ENCODE measurements at regions not wholly inside any gene's neighbourhood (a gene's known extent, or its start where the extent isn't known, plus 50 kb on each side); places are given as distances from the start of the nearest gene placed in this dataset.

DNA sequence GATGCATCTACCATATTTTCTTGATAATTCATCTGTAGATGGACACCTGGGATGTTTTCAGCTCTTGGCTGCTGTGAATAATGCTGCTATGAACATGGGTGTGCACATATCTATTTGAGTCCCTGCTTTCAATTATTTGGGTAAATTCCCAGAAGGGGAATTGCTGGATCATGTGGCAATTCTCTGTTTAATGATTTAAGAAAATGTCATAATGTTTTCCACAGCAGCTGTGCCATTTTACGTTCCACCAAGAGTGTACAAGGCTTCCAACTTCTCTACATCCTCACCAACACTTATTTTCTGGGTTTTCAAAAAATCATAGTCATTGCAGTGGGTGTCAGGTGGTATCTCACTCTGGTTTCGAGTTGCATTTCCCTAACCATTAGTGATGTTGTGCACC lies 64.4 kb downstream of the NSMCE3 start:
- Histone ChIP-seq H3K4me2 (ENCODE audit: insufficient read depth, insufficient read length, low read length) (no peak overlapping the region), H3T11ph (ENCODE audit: low read length) (no peak overlapping the region), H3K79me2 (ENCODE audit: insufficient read depth, low read length) (no peaks in the 10 kb centered on the region), H4K20me1 (ENCODE audit: control insufficient read depth, insufficient read depth, insufficient read length) (no peaks in the 10 kb centered on the region), H3K9me3 (ENCODE audit: control insufficient read depth, low read depth, low read length) (no peaks in the 10 kb centered on the region), H2BK15ac (ENCODE audit: low read depth, low read length) (no peak overlapping the region), H3K23me2 (ENCODE audit: insufficient read length, low read depth, low read length, poor library complexity, severe bottlenecking) (no peaks in the 10 kb centered on the region), H2BK5ac (ENCODE audit: insufficient read length, low read length) (no peak overlapping the region), H2AFZ (ENCODE audit: low read length) (no peak overlapping the region), H3K27ac (ENCODE audit: insufficient read length, low read depth, low read length) (no peak overlapping the region), H4K91ac (ENCODE audit: insufficient read length, low read depth, low read length) (no peak overlapping the region), H4K8ac (replicated peaks; ENCODE audit: insufficient read length, low read depth, low read length) (no peak overlapping the region), H3K14ac (ENCODE audit: insufficient read depth, low read length) (no peak overlapping the region), H3K27me3 (ENCODE audit: insufficient read depth, low read length) (no peaks in the 10 kb centered on the region), H3K18ac (ENCODE audit: insufficient read length, low read depth, low read length) (no peak overlapping the region), H3K9ac (ENCODE audit: extremely low read depth, insufficient read length, low read length) (no peak overlapping the region), H2BK120ac (ENCODE audit: low read depth, low read length, poor library complexity, severe bottlenecking) (no peak overlapping the region), H2AK5ac (ENCODE audit: insufficient read length, low read length) (no peak overlapping the region), H2BK20ac (ENCODE audit: low read depth, low read length, poor library complexity, severe bottlenecking) (no peak overlapping the region), H3K4me1 (ENCODE audit: insufficient read depth, low read length) (peaks cover 2% of the 10 kb centered on the region; the same call in 1 of the 2 replicates), H3K56ac (ENCODE audit: insufficient read length, low read depth, low read length) (no peak overlapping the region), H2BK12ac (ENCODE audit: insufficient read length, low read depth, low read length) (no peak overlapping the region), H3K23ac (ENCODE audit: insufficient read length, low read depth, low read length) (no peak overlapping the region), H4K5ac (ENCODE audit: insufficient read length, low read depth, low read length) (no peak overlapping the region), H3K79me1 (ENCODE audit: insufficient read depth, low read depth, low read length, poor library complexity, severe bottlenecking) (no peaks in the 10 kb centered on the region), H3K4ac (ENCODE audit: low read depth, low read length) (no peak overlapping the region)
- Mint-ChIP-seq H3K27ac (no peak overlapping the region; a peak in 1 of 7 replicates), H3K4me1 (peaks cover 5 to 17% of the 10 kb centered on the region in 2 experiments; a peak in 3 of 4 replicates), H3K36me3 (ENCODE audit: insufficient read depth in 1 of 3, low read depth in 3 of 3) (no peaks in the 10 kb centered on the region), H3K27me3 (ENCODE audit: low read depth) (no peaks in the 10 kb centered on the region; the same call in 1 of the 2 replicates), H3K4me3 (no peak overlapping the region), H3K9me3 (peaks cover 3% of the 10 kb centered on the region in 2 experiments; a peak in 3 of 5 replicates)
- WGBS (ENCODE audit: extremely low coverage, insufficient read length, low lambda C conversion rate): no CpG with 5 or more reads among the region's 2 CpGs
- TF ChIP-seq, protein P1, sequence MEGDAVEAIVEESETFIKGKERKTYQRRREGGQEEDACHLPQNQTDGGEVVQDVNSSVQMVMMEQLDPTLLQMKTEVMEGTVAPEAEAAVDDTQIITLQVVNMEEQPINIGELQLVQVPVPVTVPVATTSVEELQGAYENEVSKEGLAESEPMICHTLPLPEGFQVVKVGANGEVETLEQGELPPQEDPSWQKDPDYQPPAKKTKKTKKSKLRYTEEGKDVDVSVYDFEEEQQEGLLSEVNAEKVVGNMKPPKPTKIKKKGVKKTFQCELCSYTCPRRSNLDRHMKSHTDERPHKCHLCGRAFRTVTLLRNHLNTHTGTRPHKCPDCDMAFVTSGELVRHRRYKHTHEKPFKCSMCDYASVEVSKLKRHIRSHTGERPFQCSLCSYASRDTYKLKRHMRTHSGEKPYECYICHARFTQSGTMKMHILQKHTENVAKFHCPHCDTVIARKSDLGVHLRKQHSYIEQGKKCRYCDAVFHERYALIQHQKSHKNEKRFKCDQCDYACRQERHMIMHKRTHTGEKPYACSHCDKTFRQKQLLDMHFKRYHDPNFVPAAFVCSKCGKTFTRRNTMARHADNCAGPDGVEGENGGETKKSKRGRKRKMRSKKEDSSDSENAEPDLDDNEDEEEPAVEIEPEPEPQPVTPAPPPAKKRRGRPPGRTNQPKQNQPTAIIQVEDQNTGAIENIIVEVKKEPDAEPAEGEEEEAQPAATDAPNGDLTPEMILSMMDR (conservative IDR thresholded peaks at IDR 0.05): no peak
- DNase-seq: no peak

Measured in H9 (cell line).